CD14-positive monocyte (primary cell): ENCODE measurements at regions not wholly inside any gene's neighbourhood (a gene's known extent, or its start where the extent isn't known, plus 50 kb on each side); places are given as distances from the start of the nearest gene placed in this dataset.

Experiments used
- DNase-seq, 3 donors: peaks; one replicate each; pipeline ENCODE4 v3.0.0-alpha.2; 2011 to 2022
- H2AFZ ChIP-seq: 2 replicates; pipeline ENCODE4 v1.6.0; 2012; ENCODE audit warnings: mild to moderate bottlenecking, low read depth, low read length, inconsistent platforms; ENCODE audit not compliant: insufficient read depth, poor library complexity, severe bottlenecking
- H3K27ac ChIP-seq, 2 donors: 1 replicate in 1 of 2; 2 replicates in 1 of 2; pipeline ENCODE4 v1.5.1; 2012 to 2013; ENCODE audit warnings: low read length in 2 of 2, control low read depth in 1 of 2, inconsistent platforms in 1 of 2, low read depth in 1 of 2, mild to moderate bottlenecking in 1 of 2
- H3K27me3 ChIP-seq, 2 donors: one replicate each; pipeline versions ENCODE4 v1.6.0 to v1.6.1; 2011 to 2013; ENCODE audit warnings: low read length in 2 of 2; ENCODE audit not compliant: control insufficient read depth in 2 of 2, insufficient read depth in 2 of 2
- H3K36me3 ChIP-seq, 2 donors: replicated peaks in 1 of 2; 1 replicate in 1 of 2; 2 replicates in 1 of 2; pipeline versions ENCODE4 v1.5.1 to v1.6.1; 2012 to 2013; ENCODE audit warnings: low read length in 2 of 2, control low read depth in 1 of 2, inconsistent platforms in 1 of 2, mild to moderate bottlenecking in 1 of 2; ENCODE audit not compliant: insufficient read depth in 2 of 2, control insufficient read depth in 1 of 2
- H3K4me1 ChIP-seq, 2 donors: 1 replicate in 1 of 2; 2 replicates in 1 of 2; pipeline versions ENCODE4 v1.5.1 to v1.6.1; 2012 to 2013; ENCODE audit warnings: low read length in 2 of 2, control low read depth in 1 of 2, inconsistent platforms in 1 of 2, mild to moderate bottlenecking in 1 of 2, moderate library complexity in 1 of 2; ENCODE audit not compliant: insufficient read depth in 2 of 2, control insufficient read depth in 1 of 2
- H3K4me2 ChIP-seq: replicated peaks from 2 replicates; pipeline ENCODE3; 2012; ENCODE audit warnings: low read length, moderate library complexity, mild to moderate bottlenecking; ENCODE audit not compliant: poor library complexity, severe bottlenecking; ENCODE audit errors: extremely low read depth
- H3K4me3 ChIP-seq, 3 experiments: fragments of 200-600 bp in 1 of 3; sonication (generic) in 1 of 3; replicated peaks in 1 of 3; 1 replicate in 2 of 3; 2 replicates in 1 of 3; pipeline ENCODE4 v1.5.1; 2011 to 2013; ENCODE audit warnings: low read length in 3 of 3, mild to moderate bottlenecking in 3 of 3, control low read depth in 2 of 3, low read depth in 2 of 3, inconsistent platforms in 1 of 3, moderate library complexity in 1 of 3
- H3K79me2 ChIP-seq: 2 replicates; pipeline ENCODE4 v1.6.0; 2012; ENCODE audit warnings: mild to moderate bottlenecking, control low read depth, inconsistent platforms, low read length, moderate library complexity; ENCODE audit not compliant: insufficient read depth
- H3K9ac ChIP-seq: 2 replicates; pipeline ENCODE4 v1.6.0; 2017; ENCODE audit warnings: low read length, mild to moderate bottlenecking; ENCODE audit not compliant: insufficient read depth, poor library complexity, severe bottlenecking
- H3K9me3 ChIP-seq, 2 donors: replicated peaks in 1 of 2; 1 replicate in 1 of 2; 2 replicates in 1 of 2; pipeline versions ENCODE4 v1.5.1 to v1.6.1; 2012 to 2013; ENCODE audit warnings: low read length in 2 of 2, control low read depth in 1 of 2; ENCODE audit not compliant: control insufficient read depth in 1 of 2, insufficient read depth in 1 of 2
- H4K20me1 ChIP-seq: 2 replicates; pipeline ENCODE4 v1.6.0; 2012; ENCODE audit warnings: mild to moderate bottlenecking, low read length, control low read depth, moderate library complexity; ENCODE audit not compliant: insufficient read depth
- H3K27ac Mint-ChIP-seq, 7 donors: one replicate each; pipeline ENCODE4 v1.8.0; 2020; ENCODE audit warnings: mild to moderate bottlenecking in 7 of 7, mixed read lengths in 7 of 7, moderate library complexity in 6 of 7, inconsistent platforms in 2 of 7
- H3K27me3 Mint-ChIP-seq, 3 donors: one replicate each; pipeline ENCODE4 v1.8.0; 2021 to 2022; ENCODE audit warnings: low read depth in 3 of 3, mild to moderate bottlenecking in 3 of 3, mixed read lengths in 3 of 3, moderate library complexity in 3 of 3, inconsistent platforms in 1 of 3
- H3K36me3 Mint-ChIP-seq, 2 donors: one replicate each; pipeline ENCODE4 v1.8.0; 2020; ENCODE audit warnings: mixed read lengths in 2 of 2, inconsistent platforms in 1 of 2, mild to moderate bottlenecking in 1 of 2
- H3K4me1 Mint-ChIP-seq: one replicate; pipeline ENCODE4 v1.8.0; 2020; ENCODE audit warnings: mild to moderate bottlenecking, mixed read lengths
- H3K4me3 Mint-ChIP-seq, 2 donors: one replicate each; pipeline ENCODE4 v1.8.0; 2020; ENCODE audit warnings: mild to moderate bottlenecking in 2 of 2, mixed read lengths in 2 of 2, moderate library complexity in 1 of 2
- H3K9me3 Mint-ChIP-seq, 7 donors: one replicate each; pipeline ENCODE4 v1.8.0; 2020 to 2022; ENCODE audit warnings: mixed read lengths in 7 of 7, mild to moderate bottlenecking in 6 of 7, moderate library complexity in 6 of 7, inconsistent platforms in 2 of 7
- CTCF ChIP-seq: fragments of 200-600 bp; IDR thresholded peaks from one replicate; pipeline ENCODE4 v1.8.0; 2022; ENCODE audit warnings: antibody characterized with exemption, mild to moderate bottlenecking
- WGBS: methylation state at CpG from one replicate; pipeline ENCODE4 v1.1.5; 2013; ENCODE audit warnings: missing lambda C conversion rate; ENCODE audit not compliant: insufficient coverage; 5-methylcytosine and 5-hydroxymethylcytosine counted together
- intact Hi-C, 2 donors: fragments of 100-400 bp; cut with micrococcal nuclease; formaldehyde crosslinking; loops; one replicate each; pipeline versions ENCODE4 v1.15.0 to v1.15.1; 2023

GRCh38 chr2:60095903-60096302 is 457.6 kb downstream of the BCL11A start:
- intact Hi-C loops: no loop called here
- Histone ChIP-seq H3K27me3 (no peaks in the 10 kb centered on the region), H3K4me1 (peaks cover 21 to 33% of the 10 kb centered on the region in 2 donors), H3K9me3 (no peaks in the 10 kb centered on the region), H3K27ac (no peak overlapping the region), H3K9ac (no peak overlapping the region), H3K79me2 (no peaks in the 10 kb centered on the region), H3K4me2 (no peak overlapping the region), H4K20me1 (no peaks in the 10 kb centered on the region), H2AFZ (peak overlapping the region; percentile 11), H3K36me3 (no peaks in the 10 kb centered on the region), H3K4me3 (no peak overlapping the region)
- Mint-ChIP-seq H3K9me3 (peaks cover 0 to 2% (median 0%) of the 10 kb centered on the region in 7 donors), H3K36me3 (no peaks in the 10 kb centered on the region), H3K4me3 (no peak overlapping the region), H3K27me3 (peaks cover 0 to 3% (median 2%) of the 10 kb centered on the region in 3 donors), H3K4me1 (peaks cover 43% of the 10 kb centered on the region), H3K27ac (peak overlapping the region in 2 of 7 donors; percentile 9 to 69)
- DNase-seq: no peak
- no peak for TF ChIP-seq CTCF
- WGBS: no CpG with 5 or more reads among the region's 2 CpGs

GRCh38 chr2:60095202-60095815 is 458.1 kb downstream of the BCL11A start:
- no peaks in the 10 kb centered on the region for H3K9me3 ChIP-seq
- H3K36me3 ChIP-seq: no peaks in the 10 kb centered on the region
- no peak overlapping the region for H3K4me2 ChIP-seq
- Mint-ChIP-seq H3K4me3 (no peak overlapping the region), H3K27me3 (peaks cover 0 to 3% (median 2%) of the 10 kb centered on the region in 3 donors), H3K36me3 (no peaks in the 10 kb centered on the region), H3K4me1 (peaks cover 41% of the 10 kb centered on the region), H3K27ac (no peak overlapping the region), H3K9me3 (peaks cover 0 to 2% (median 0%) of the 10 kb centered on the region in 7 donors)
- H4K20me1 ChIP-seq: no peaks in the 10 kb centered on the region
- H2AFZ ChIP-seq: peak overlapping the region; percentile 11
- WGBS: 17% methylated on average over 1 of the region's 2 CpGs
- no peak for TF ChIP-seq CTCF
- no peaks in the 10 kb centered on the region for H3K27me3 ChIP-seq
- no peak for DNase-seq
- H3K27ac ChIP-seq: no peak overlapping the region
- H3K79me2 ChIP-seq: no peaks in the 10 kb centered on the region
- H3K9ac ChIP-seq: no peak overlapping the region
- H3K4me1 ChIP-seq: peaks cover 21 to 31% of the 10 kb centered on the region in 2 donors
- intact Hi-C loops: no loop called here
- no peak overlapping the region for H3K4me3 ChIP-seq
